Gastroesophageal sphincter (tissue), 4 donors: ENCODE measurements at regions not wholly inside any gene's neighbourhood (a gene's known extent, or its start where the extent isn't known, plus 50 kb on each side); places are given as distances from the start of the nearest gene placed in this dataset.

Experiments used
- ATAC-seq: fragments of 150-250 bp; one replicate; pipeline ENCODE4 v1.9.1; 2016; ENCODE audit warnings: mild to moderate bottlenecking, moderate library complexity
- H3K27ac ChIP-seq, 4 donors: fragments of 200-600 bp; sonication (generic) in 3 of 4; 1 replicate in 3 of 4; 2 replicates in 1 of 4; pipeline ENCODE4 v1.5.1; 2016 to 2019
- H3K27me3 ChIP-seq: fragments of 200-600 bp; sonication (generic); one replicate; pipeline ENCODE4 v1.5.1; 2019
- H3K36me3 ChIP-seq, 2 donors: fragments of 200-600 bp; sonication (generic); one replicate each; pipeline ENCODE4 v1.5.1; 2019; ENCODE audit warnings: control low read depth in 1 of 2
- H3K4me1 ChIP-seq, 3 donors: fragments of 200-600 bp; sonication (generic); 1 replicate in 2 of 3; 2 replicates in 1 of 3; pipeline ENCODE4 v1.5.1; 2016 to 2019; ENCODE audit warnings: control low read depth in 2 of 3
- H3K4me3 ChIP-seq, 2 donors: fragments of 200-600 bp; sonication (generic); one replicate each; pipeline ENCODE4 v1.5.1; 2019; ENCODE audit warnings: mild to moderate bottlenecking in 1 of 2, moderate library complexity in 1 of 2
- H3K9me3 ChIP-seq, 3 donors: fragments of 200-600 bp; sonication (generic); one replicate each; pipeline ENCODE4 v1.5.1; 2017 to 2019; ENCODE audit warnings: control low read depth in 2 of 3
- EP300 ChIP-seq: sonication (generic); formaldehyde crosslinking; IDR thresholded peaks from one replicate; pipeline ENCODE4 v1.6.1; 2017; ENCODE audit warnings: antibody characterized with exemption, mild to moderate bottlenecking
- POLR2A ChIP-seq, 2 donors: fragments of 450-650 bp; IDR thresholded peaks; one replicate each; pipeline ENCODE4 v1.6.1; 2017; ENCODE audit warnings: antibody characterized with exemption in 2 of 2, mild to moderate bottlenecking in 2 of 2, moderate library complexity in 1 of 2
- POLR2AphosphoS5 ChIP-seq: sonication (generic); formaldehyde crosslinking; IDR thresholded peaks from one replicate; pipeline ENCODE4 v1.6.1; 2017; ENCODE audit warnings: antibody characterized with exemption
- WGBS, 2 donors: methylation state at CpG; one replicate each; pipeline ENCODE4 v1.1.5; 2018; ENCODE audit warnings: low coverage in 1 of 2; 5-methylcytosine and 5-hydroxymethylcytosine counted together
- TF ChIP-seq, protein P1 (sequence below), 4 experiments: fragments of 200-600 bp in 2 of 4; fragments of 450-650 bp in 2 of 4; sonication (generic) in 1 of 4; IDR thresholded peaks; one replicate each; pipeline ENCODE4 v1.5.1; 2017 to 2019; ENCODE audit warnings: antibody characterized with exemption in 4 of 4, mild to moderate bottlenecking in 2 of 4, moderate library complexity in 2 of 4

GRCh38 chr15:62736756-62737155, 305.8 kb upstream of the TPM1 start:
- WGBS, 2 donors, result 90% methylated on average over 2 of the region's 14 CpGs; no CpG with 5 or more reads in 1 of the 2 donors
- Histone ChIP-seq H3K27me3 (no peaks in the 10 kb centered on the region), H3K4me3 (no peak overlapping the region), H3K4me1 (peaks cover 0 to 15% (median 0%) of the 10 kb centered on the region in 3 donors), H3K27ac (no peak overlapping the region), H3K36me3 (peaks cover 0 to 31% of the 10 kb centered on the region in 2 donors), H3K9me3 (no peaks in the 10 kb centered on the region)
- ATAC-seq, result no peak
- no peak for TF ChIP-seq POLR2AphosphoS5
- TF ChIP-seq, protein P1, sequence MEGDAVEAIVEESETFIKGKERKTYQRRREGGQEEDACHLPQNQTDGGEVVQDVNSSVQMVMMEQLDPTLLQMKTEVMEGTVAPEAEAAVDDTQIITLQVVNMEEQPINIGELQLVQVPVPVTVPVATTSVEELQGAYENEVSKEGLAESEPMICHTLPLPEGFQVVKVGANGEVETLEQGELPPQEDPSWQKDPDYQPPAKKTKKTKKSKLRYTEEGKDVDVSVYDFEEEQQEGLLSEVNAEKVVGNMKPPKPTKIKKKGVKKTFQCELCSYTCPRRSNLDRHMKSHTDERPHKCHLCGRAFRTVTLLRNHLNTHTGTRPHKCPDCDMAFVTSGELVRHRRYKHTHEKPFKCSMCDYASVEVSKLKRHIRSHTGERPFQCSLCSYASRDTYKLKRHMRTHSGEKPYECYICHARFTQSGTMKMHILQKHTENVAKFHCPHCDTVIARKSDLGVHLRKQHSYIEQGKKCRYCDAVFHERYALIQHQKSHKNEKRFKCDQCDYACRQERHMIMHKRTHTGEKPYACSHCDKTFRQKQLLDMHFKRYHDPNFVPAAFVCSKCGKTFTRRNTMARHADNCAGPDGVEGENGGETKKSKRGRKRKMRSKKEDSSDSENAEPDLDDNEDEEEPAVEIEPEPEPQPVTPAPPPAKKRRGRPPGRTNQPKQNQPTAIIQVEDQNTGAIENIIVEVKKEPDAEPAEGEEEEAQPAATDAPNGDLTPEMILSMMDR (IDR thresholded peaks at IDR 0.05), result no peak
- no peak for TF ChIP-seq EP300
- no peak for TF ChIP-seq POLR2A (IDR thresholded peaks at IDR 0.05)

GRCh38 chr15:62737551-62737950, 305.0 kb upstream of the TPM1 start:
- TF ChIP-seq POLR2A (IDR thresholded peaks at IDR 0.05) (no peak), POLR2AphosphoS5 (no peak), EP300 (no peak)
- TF ChIP-seq, protein P1 (IDR thresholded peaks at IDR 0.05), result no peak
- Histone ChIP-seq H3K27me3 (no peaks in the 10 kb centered on the region), H3K4me1 (peaks cover 2 to 23% (median 3%) of the 10 kb centered on the region in 3 donors), H3K27ac (no peak overlapping the region), H3K4me3 (no peak overlapping the region), H3K36me3 (peaks cover 0 to 31% of the 10 kb centered on the region in 2 donors), H3K9me3 (no peaks in the 10 kb centered on the region)
- no peak for ATAC-seq
- WGBS, 2 donors, result 86 to 92% methylated on average over 2 of the region's 4 CpGs

GRCh38 chr15:62739082-62739481, 303.5 kb upstream of the TPM1 start:
- no peak overlapping the region for H3K27ac ChIP-seq
- peaks cover 3 to 31% (median 8%) of the 10 kb centered on the region in 3 donors for H3K4me1 ChIP-seq
- TF ChIP-seq POLR2A (IDR thresholded peaks at IDR 0.05) (no peak), EP300 (no peak), POLR2AphosphoS5 (no peak)
- TF ChIP-seq, protein P1 (IDR thresholded peaks at IDR 0.05), result no peak
- no peaks in the 10 kb centered on the region for H3K27me3 ChIP-seq
- H3K4me3 ChIP-seq, result no peak overlapping the region
- H3K36me3 ChIP-seq, result peaks cover 0 to 31% of the 10 kb centered on the region in 2 donors
- WGBS, 2 donors, result 75% methylated on average over 1 to 2 of the region's 4 CpGs
- no peak for ATAC-seq
- no peaks in the 10 kb centered on the region for H3K9me3 ChIP-seq

DNA sequence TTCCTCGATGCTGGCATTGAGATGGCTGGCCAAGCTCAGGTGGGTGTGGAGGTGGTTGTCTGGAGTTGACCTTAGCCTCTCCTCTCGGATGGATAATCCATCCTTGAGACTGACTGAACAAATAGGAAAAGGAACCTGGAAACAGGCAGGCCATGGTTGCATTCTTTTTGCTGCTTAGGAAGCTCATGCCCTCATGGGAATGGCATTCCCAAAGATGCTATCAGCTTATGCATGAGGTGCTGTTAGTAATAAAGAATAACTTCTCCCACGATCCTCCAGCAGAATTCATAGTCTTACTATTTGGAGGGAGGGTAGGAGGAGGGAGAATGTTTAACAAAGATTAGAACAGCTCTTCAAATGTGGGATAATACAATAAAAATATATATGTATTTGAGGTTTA, 303.0 kb upstream of the TPM1 start:
- WGBS, 2 donors, result 71% methylated on average over 2 of the region's 3 CpGs; no CpG with 5 or more reads in 1 of the 2 donors
- no peak overlapping the region for H3K27ac ChIP-seq
- no peak for TF ChIP-seq POLR2AphosphoS5
- TF ChIP-seq POLR2A (IDR thresholded peaks at IDR 0.05), result no peak
- TF ChIP-seq, protein P1 (IDR thresholded peaks at IDR 0.05), result no peak
- TF ChIP-seq EP300, result no peak
- no peak overlapping the region for H3K4me3 ChIP-seq
- peaks cover 3 to 31% (median 8%) of the 10 kb centered on the region in 3 donors for H3K4me1 ChIP-seq
- H3K9me3 ChIP-seq, result no peaks in the 10 kb centered on the region
- no peaks in the 10 kb centered on the region for H3K27me3 ChIP-seq
- ATAC-seq, result no peak
- peaks cover 0 to 31% of the 10 kb centered on the region in 2 donors for H3K36me3 ChIP-seq

DNA sequence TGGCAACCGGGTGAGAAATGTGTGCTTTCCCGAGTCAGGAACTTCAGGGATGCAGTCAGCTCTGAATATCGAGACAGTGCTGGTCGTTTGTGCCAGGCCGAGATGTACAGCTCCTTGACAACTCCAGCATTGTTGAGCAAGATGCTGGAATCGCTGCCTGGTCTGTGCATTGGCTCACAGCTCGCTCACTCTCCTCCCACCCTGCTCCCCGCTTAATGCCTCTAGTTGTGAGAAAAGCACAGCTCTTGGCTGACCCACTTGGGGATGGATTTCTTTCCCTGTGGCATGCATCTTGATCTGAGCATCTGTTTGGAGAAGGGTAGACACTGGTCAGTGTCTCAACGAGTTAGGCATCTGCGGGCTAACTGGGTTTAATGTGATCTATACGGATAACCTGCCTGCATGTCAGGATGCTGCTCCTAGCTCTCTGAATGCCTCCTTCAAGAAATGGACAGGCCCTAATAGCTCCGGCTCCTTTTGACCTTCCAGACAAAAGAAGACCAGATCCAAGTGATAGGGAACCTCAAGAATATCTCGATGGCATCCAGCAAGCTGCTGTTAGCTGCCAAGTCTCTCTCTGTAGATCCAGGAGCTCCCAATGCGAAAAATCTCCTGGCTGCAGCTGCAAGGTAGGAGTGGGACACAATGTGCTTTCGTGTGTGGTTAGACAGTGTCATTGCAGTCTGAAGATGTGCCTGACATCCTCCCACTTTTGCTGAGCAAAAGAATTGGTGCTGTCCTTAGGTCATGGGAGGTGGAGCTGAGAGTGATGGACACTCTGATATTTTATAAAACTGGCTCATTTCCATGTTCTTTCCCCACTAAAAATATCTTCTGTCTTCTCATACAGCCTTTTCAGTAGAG, 302.2 kb upstream of the TPM1 start:
- H3K27ac ChIP-seq, result no peak overlapping the region
- peaks cover 0 to 31% of the 10 kb centered on the region in 2 donors for H3K36me3 ChIP-seq
- no peaks in the 10 kb centered on the region for H3K27me3 ChIP-seq
- H3K9me3 ChIP-seq, result no peaks in the 10 kb centered on the region
- WGBS, 2 donors, result 63 to 71% methylated on average over 4 to 6 of the region's 15 CpGs
- no peak for ATAC-seq
- peaks cover 3 to 31% (median 8%) of the 10 kb centered on the region in 3 donors for H3K4me1 ChIP-seq
- TF ChIP-seq, protein P1 (IDR thresholded peaks at IDR 0.05), result no peak
- TF ChIP-seq EP300, result no peak
- TF ChIP-seq POLR2A (IDR thresholded peaks at IDR 0.05), result no peak
- TF ChIP-seq POLR2AphosphoS5, result no peak
- H3K4me3 ChIP-seq, result no peak overlapping the region
